H1 (cell line): ENCODE measurements at regions not wholly inside any gene's neighbourhood (a gene's known extent, or its start where the extent isn't known, plus 50 kb on each side); places are given as distances from the start of the nearest gene placed in this dataset.

ENCODE experiments used
- NANOG ChIP-seq: IDR thresholded peaks from 2 replicates; pipeline ENCODE4 v1.6.1; 2011; ENCODE audit warnings: low read length, low read depth, mild to moderate bottlenecking, inconsistent platforms; ENCODE audit not compliant: insufficient read depth, poor library complexity, severe bottlenecking
- POU5F1 ChIP-seq: IDR thresholded peaks from 2 replicates; pipeline ENCODE4 v1.6.1; 2011; ENCODE audit warnings: low read depth, mild to moderate bottlenecking, low read length, moderate library complexity
- RFX5 ChIP-seq: IDR thresholded peaks from 2 replicates; pipeline ENCODE4 v1.6.1; 2011; ENCODE audit warnings: low read depth, low read length, improper control_type of control experiment, borderline replicate concordance
- TF ChIP-seq, protein P1 (sequence below), 3 experiments: IDR thresholded peaks; 1 replicate in 2 of 3; 2 replicates in 1 of 3; pipeline versions ENCODE4 v1.5.1 to v1.6.1; 2011; ENCODE audit warnings: low read length in 3 of 3, mild to moderate bottlenecking in 3 of 3, inconsistent platforms in 2 of 3, low read depth in 1 of 3, moderate library complexity in 1 of 3; ENCODE audit not compliant: insufficient read depth in 1 of 3; ENCODE audit errors: control extremely low read depth in 1 of 3
- TF ChIP-seq, protein P2 (sequence below): IDR thresholded peaks from 2 replicates; pipeline ENCODE4 v1.6.1; 2012; ENCODE audit warnings: low read length, inconsistent platforms

DNA sequence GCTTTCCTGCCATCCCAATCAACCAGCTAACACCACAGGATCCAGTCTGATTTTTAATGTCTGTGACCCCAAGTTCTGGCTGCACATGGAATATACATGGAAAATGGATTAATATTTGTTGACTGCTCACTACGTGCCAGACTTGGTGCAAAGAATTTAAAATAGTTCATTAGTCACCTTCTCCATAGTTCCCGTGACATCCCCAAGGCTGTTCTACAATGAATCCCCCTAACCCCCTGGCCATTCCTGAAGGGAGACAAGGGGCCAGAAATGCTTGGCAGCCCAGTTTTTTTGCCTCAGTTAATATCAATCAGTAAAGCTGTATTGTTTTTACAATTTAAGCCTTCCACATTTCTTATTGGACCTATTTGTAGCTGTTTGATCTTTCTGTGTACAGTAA is 71.0 kb upstream of the ST3GAL5 start:
- TF ChIP-seq, protein P1, sequence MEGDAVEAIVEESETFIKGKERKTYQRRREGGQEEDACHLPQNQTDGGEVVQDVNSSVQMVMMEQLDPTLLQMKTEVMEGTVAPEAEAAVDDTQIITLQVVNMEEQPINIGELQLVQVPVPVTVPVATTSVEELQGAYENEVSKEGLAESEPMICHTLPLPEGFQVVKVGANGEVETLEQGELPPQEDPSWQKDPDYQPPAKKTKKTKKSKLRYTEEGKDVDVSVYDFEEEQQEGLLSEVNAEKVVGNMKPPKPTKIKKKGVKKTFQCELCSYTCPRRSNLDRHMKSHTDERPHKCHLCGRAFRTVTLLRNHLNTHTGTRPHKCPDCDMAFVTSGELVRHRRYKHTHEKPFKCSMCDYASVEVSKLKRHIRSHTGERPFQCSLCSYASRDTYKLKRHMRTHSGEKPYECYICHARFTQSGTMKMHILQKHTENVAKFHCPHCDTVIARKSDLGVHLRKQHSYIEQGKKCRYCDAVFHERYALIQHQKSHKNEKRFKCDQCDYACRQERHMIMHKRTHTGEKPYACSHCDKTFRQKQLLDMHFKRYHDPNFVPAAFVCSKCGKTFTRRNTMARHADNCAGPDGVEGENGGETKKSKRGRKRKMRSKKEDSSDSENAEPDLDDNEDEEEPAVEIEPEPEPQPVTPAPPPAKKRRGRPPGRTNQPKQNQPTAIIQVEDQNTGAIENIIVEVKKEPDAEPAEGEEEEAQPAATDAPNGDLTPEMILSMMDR (IDR thresholded peaks at IDR 0.05; ENCODE audit: control extremely low read depth in 1 of 3, insufficient read depth in 1 of 3, low read depth in 1 of 3, low read length in 3 of 3) = no peak
- TF ChIP-seq, protein P2, sequence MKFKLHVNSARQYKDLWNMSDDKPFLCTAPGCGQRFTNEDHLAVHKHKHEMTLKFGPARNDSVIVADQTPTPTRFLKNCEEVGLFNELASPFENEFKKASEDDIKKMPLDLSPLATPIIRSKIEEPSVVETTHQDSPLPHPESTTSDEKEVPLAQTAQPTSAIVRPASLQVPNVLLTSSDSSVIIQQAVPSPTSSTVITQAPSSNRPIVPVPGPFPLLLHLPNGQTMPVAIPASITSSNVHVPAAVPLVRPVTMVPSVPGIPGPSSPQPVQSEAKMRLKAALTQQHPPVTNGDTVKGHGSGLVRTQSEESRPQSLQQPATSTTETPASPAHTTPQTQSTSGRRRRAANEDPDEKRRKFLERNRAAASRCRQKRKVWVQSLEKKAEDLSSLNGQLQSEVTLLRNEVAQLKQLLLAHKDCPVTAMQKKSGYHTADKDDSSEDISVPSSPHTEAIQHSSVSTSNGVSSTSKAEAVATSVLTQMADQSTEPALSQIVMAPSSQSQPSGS = no peak
- TF ChIP-seq POU5F1 (no peak), NANOG (no peak), RFX5 (no peak)
